ENCODE measurements at regions not wholly inside any gene's neighbourhood (a gene's known extent, or its start where the extent isn't known, plus 50 kb on each side); places are given as distances from the start of the nearest gene placed in this dataset.

DNA sequence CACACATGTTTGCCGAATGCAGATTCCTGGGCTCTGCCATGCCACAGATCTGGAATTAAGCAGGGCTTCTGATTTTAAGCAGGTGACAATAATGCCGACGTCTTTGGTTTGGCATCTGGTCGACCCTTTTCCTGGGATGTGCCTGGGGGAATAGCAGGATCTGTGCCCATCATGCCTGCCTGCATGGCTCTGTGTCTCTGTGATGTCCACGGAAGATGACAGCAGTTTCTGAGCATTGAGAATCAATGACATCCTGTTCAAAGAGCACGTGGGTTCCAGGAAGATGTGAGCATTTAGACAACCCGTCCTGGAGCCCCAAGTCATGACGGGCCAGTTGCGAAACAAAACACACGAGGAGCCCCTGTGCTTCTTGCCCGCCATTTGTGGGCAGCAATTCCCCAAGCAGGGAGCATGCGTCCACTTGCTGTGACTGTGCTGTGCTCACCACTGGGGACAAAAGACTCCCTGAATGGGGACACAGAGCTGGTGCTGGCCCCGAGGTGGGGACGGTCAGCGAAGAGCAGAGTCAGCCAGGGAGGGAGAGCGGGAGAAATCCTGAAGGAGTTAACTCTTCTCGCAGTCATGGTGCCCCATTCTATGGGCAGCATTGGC, 110.1 kb downstream of the ERMARD start:
- TF ChIP-seq YY1 (IDR thresholded peaks at IDR 0.05; ENCODE audit: insufficient read depth, insufficient read length) (no peak), ZNF274 (IDR thresholded peaks at IDR 0.05; ENCODE audit: low read depth, low read length) (no peak), SUZ12 (IDR thresholded peaks at IDR 0.05; ENCODE audit: extremely low read depth, insufficient read depth, insufficient read length) (no peak)

Data from NT2/D1 (cell line).